Superior temporal gyrus (tissue), 1 donor: ENCODE measurements at regions not wholly inside any gene's neighbourhood (a gene's known extent, or its start where the extent isn't known, plus 50 kb on each side); places are given as distances from the start of the nearest gene placed in this dataset.

Experiments used
- DNase-seq: peaks from one replicate; pipeline ENCODE4 v3.0.0-alpha.2; 2016; ENCODE audit errors: extremely low spot score

GRCh38 chr6:56716229-56716628 lies 73.5 kb upstream of the DST start:
- DNase-seq: no peak

- no peak for DNase-seq
Measured at GRCh38 chr6:56715741-56716140, 73.1 kb upstream of the DST start.

- DNase-seq: no peak
Measured at GRCh38 chr6:56714982-56715456, 72.3 kb upstream of the DST start.

- DNase-seq: no peak
Measured at GRCh38 chr6:56714273-56714672, 71.6 kb upstream of the DST start.

GRCh38 chr6:56713254-56713672 lies 70.6 kb upstream of the DST start:
- DNase-seq: no peak

- DNase-seq: no peak
Measured at GRCh38 chr6:56710967-56711366, 68.3 kb upstream of the DST start.

GRCh38 chr6:56709650-56710049 lies 67.0 kb upstream of the DST start:
- no peak for DNase-seq

GRCh38 chr6:56708810-56709597 lies 66.3 kb upstream of the DST start:
- peak; percentile 90 for DNase-seq

GRCh38 chr6:56706981-56707726 lies 64.5 kb upstream of the DST start:
- DNase-seq: peak; percentile 82

- peak; percentile 90 for DNase-seq
Measured at GRCh38 chr6:56699066-56699654, 56.5 kb upstream of the DST start.

GRCh38 chr6:56695702-56696101 lies 53.0 kb upstream of the DST start:
- no peak for DNase-seq

GRCh38 chr6:56694002-56694401 lies 51.3 kb upstream of the DST start:
- DNase-seq: no peak

GRCh38 chr6:56693246-56693607 lies 50.5 kb upstream of the DST start:
- DNase-seq: peak; percentile 90

- peak; percentile 78 for DNase-seq
Measured at GRCh38 chr6:56692523-56693245, 50.0 kb upstream of the DST start.
